Retinal pigment epithelial cell (primary cell): ENCODE measurements at regions not wholly inside any gene's neighbourhood (a gene's known extent, or its start where the extent isn't known, plus 50 kb on each side); places are given as distances from the start of the nearest gene placed in this dataset.
"Not testable (repeated sequence)": the region's sequence is repeated elsewhere in the genome, so short reads cannot be mapped to it uniquely, and the experiment has no call there.

ENCODE experiments used
- DNase-seq: peaks from one replicate; pipeline ENCODE4 v3.0.0-alpha.2; 2010; ENCODE audit warnings: low read depth
- H3K4me3 ChIP-seq: 2 replicates; pipeline ENCODE4 v1.5.1; 2011; ENCODE audit warnings: mild to moderate bottlenecking, low read length, control low read depth, moderate library complexity
- TF ChIP-seq, protein P1 (sequence below): conservative IDR thresholded peaks from 2 replicates; pipeline ENCODE4 v1.5.1; 2011; ENCODE audit warnings: low read depth, low read length, control low read depth, inconsistent platforms

DNA sequence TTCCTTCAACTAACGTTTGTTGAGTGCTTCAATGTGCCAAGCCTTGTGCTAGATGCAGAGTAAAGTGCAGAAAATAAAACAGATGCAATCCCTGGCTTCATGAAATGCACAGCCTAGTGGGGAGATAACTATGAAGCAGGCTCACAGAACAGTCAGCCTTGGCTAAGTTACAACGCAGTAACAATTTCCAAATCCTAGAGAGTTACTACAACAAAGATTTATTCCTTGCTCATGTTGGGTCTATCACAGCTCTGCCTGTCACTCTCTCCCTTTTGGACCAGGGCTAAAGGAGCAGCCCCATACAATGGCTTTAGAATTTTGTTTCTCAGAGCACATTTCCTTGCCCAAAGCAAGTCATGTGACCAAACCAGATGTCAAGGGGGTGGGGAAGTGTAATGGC, 359.8 kb downstream of the ZNF326 start:
- H3K4me3 ChIP-seq, result no peak overlapping the region
- DNase-seq, result no peak
- TF ChIP-seq, protein P1, sequence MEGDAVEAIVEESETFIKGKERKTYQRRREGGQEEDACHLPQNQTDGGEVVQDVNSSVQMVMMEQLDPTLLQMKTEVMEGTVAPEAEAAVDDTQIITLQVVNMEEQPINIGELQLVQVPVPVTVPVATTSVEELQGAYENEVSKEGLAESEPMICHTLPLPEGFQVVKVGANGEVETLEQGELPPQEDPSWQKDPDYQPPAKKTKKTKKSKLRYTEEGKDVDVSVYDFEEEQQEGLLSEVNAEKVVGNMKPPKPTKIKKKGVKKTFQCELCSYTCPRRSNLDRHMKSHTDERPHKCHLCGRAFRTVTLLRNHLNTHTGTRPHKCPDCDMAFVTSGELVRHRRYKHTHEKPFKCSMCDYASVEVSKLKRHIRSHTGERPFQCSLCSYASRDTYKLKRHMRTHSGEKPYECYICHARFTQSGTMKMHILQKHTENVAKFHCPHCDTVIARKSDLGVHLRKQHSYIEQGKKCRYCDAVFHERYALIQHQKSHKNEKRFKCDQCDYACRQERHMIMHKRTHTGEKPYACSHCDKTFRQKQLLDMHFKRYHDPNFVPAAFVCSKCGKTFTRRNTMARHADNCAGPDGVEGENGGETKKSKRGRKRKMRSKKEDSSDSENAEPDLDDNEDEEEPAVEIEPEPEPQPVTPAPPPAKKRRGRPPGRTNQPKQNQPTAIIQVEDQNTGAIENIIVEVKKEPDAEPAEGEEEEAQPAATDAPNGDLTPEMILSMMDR, result no peak

GRCh38 chr1:90351019-90351418, 356.1 kb downstream of the ZNF326 start:
- DNase-seq, result no peak
- TF ChIP-seq, protein P1, result no peak
- H3K4me3 ChIP-seq, result no peak overlapping the region

GRCh38 chr1:90349510-90349909, 354.6 kb downstream of the ZNF326 start:
- TF ChIP-seq, protein P1, result no peak
- H3K4me3 ChIP-seq, result no peak overlapping the region
- DNase-seq, result no peak

DNA sequence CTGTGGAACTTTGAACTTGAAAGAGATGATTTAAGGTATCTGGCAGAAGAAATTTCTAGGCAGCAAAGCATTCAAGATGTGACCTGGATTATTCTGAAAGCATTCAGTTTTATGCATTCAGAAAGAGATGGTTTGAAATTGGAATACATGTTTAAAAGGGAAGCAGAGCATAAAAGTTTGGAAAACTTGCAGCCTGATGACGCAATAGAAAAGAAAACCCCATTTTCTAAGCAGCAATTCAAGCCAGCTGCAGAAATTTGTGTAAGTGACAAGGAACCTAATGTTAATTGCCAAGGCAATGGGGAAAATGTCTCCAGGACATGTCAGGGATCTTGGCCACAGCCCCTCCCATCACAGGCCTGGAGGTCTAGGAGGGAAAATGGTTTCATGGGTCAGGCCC, 354.0 kb downstream of the ZNF326 start:
- DNase-seq, result no peak
- TF ChIP-seq, protein P1, result no peak
- no peak overlapping the region for H3K4me3 ChIP-seq

- DNase-seq, H3K4me3 ChIP-seq: not testable (repeated sequence)
Observed at GRCh38 chr1:90348459-90348858, 353.5 kb downstream of the ZNF326 start.

DNA sequence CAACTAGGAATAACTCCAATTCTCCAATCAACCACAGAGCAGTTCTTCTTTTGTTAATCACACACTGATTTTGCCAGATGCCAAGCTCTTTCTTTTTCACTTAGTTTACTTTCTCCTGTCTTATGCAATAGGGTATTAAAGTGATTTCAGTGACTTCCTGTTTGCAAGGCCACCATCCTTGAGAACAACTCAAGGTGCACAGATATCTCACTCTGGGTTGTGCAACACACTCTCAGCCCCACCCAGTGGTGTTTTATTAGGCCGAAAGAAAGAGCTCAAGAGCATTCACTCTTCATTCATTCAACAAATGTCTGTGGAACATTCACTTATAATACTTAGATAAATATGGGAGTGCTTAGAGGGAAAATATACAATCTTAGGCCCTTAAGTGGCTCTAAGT, 352.5 kb downstream of the ZNF326 start:
- no peak overlapping the region for H3K4me3 ChIP-seq
- DNase-seq, result no peak
- TF ChIP-seq, protein P1, result no peak

- H3K4me3 ChIP-seq, result no peak overlapping the region
- no peak for DNase-seq
- TF ChIP-seq, protein P1, result no peak
Observed at GRCh38 chr1:90346757-90347156, 351.8 kb downstream of the ZNF326 start.

GRCh38 chr1:90346349-90346748, 351.4 kb downstream of the ZNF326 start:
- H3K4me3 ChIP-seq, result no peak overlapping the region
- TF ChIP-seq, protein P1, result no peak
- DNase-seq, result no peak
